ENCODE measurements at regions not wholly inside any gene's neighbourhood (a gene's known extent, or its start where the extent isn't known, plus 50 kb on each side); places are given as distances from the start of the nearest gene placed in this dataset.

DNA sequence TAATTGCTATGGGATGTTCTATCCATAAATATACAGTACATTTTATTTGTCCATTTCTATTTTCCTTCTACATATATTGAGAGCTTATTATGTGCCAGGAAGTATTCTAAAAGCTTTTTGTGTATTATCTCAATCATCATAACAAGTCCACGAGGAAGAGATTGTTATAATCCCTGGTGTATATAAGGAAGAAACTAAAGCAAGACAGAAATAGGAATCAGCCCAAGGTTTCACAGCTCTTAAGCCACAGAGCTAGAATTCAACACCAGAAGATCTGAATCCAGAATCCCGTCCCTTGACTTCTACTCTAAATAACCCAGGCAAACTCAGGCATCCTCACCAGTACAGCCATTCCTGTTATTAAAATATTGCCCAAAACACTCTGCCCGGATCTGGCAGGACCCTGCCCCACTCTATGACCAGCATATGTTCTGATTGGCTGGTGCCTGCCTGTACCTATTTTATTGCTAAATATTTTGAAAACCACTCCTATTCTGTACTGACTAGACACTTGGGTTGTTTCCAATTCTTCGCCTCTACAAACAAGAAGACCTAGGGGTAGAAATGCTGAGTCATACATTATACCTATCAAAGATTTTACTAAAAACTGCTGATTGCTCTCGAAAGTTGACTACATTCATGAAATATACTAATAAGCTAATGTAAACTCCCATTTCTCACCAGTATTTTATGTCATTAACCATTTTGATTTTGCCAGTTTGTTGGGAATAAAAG, 297.4 kb downstream of the ENC1 start:
- DNase-seq (no peak), ATAC-seq (ENCODE audit: poor library complexity) (no peak)
- intact Hi-C loops (cut with DNase I), result no loop called here

- DNase-seq (no peak), ATAC-seq (ENCODE audit: poor library complexity) (no peak)
- intact Hi-C loops (cut with DNase I), result no loop called here
These were observed 298.3 kb downstream of the ENC1 start for GRCh38 chr5:74342182-74342581.

- intact Hi-C loops (cut with DNase I), result no loop called here
- DNase-seq (no peak), ATAC-seq (ENCODE audit: poor library complexity) (no peak)
These were observed 299.3 kb downstream of the ENC1 start for GRCh38 chr5:74341221-74341620.

DNA sequence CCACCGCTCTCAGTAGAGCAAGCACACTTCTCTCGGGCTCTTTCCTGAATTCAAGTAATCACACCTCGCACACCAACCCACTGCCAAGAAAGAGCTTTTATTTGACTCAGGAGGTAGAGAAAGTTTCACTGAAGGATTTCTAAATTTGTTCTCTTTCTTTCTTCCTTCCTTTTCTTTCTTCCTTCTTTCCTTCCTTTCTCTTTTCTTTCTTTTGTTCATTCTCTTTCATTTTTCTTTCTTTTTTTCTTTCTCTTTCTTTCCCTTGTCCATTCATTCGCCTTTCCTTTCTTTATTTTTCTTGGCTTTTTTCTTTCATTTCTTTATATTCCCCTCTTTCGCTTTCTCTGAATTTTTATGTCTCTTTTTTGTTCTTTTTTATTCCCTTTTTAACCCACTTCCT, 300.1 kb downstream of the ENC1 start:
- ATAC-seq (ENCODE audit: poor library complexity), result no peak
- intact Hi-C loops (cut with DNase I), result no loop called here
- no peak for DNase-seq

- intact Hi-C loops (cut with DNase I), result no loop called here
- no peak for DNase-seq
- no peak for ATAC-seq (ENCODE audit: poor library complexity)
These were observed 302.6 kb downstream of the ENC1 start for GRCh38 chr5:74337984-74338310.

DNA sequence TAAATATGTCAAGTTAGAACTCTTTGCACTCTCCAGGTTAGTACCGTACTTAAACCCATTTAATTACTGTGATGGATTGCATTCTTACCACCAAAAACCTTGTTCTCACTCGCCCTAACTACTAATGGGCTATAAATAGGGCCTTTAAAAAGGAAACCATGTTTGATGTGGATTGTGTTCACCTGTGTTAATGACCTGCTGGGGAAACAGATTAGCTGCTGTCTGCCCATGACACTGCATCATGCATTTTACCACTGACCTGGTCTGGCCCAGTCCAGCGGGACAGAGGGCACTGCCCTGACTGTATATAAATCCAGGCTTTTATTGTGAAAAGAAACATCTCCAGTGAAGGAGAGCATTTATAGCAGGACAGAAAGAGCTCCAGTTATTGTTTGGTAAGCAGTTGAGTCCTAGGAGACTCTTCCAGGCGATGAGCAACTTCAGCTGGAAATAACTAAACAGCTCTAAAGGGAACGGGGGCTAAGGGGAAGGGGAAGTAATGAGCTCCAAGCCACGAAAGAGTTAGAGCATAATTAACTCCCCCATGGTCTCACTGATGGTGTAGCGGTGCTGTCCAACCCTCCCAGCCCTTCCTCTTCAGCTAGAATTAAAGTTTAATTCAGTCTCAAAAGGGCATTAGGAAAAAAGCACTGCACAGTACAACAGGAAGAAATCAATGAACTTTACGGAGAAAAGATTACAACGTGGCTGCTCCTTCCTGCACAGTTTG, 303.1 kb downstream of the ENC1 start:
- intact Hi-C loops (cut with DNase I), result no loop called here
- ATAC-seq (ENCODE audit: poor library complexity) (no peak), DNase-seq (no peak)

GRCh38 chr5:74336297-74336696, 304.2 kb downstream of the ENC1 start:
- intact Hi-C loops (cut with DNase I), result no loop called here
- DNase-seq (no peak), ATAC-seq (ENCODE audit: poor library complexity) (no peak)

DNA sequence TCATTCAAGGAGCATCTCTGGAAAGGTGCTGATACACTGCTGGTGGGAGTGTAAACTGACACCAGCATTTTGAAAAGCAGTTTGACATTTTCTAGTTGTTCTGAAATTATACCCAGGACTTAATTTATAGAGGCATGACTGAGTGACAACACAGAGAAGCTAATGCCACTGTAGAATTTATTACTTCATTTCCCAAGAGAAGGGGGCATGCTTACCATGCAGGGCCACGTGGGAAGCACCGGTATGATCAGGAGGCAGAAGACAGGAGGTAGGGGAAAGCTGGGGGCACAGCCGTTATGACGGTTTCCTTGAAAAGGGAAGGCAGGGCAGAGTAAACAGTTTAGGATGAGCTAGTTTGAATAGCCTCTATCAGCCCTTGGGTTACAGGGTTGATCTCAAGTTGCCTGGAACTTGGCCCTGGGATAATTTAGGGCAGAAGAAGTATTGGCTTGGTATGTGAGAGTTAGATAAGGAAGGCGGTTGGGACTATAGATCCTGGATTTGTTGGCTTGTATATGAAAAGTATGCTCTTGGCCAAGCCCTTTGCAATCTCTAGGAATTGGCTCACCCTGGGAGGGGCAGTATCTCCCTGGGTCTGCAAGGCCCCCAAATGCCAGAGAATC, 305.7 kb downstream of the ENC1 start:
- DNase-seq, result no peak
- ATAC-seq (ENCODE audit: poor library complexity), result no peak
- intact Hi-C loops (cut with DNase I), result no loop called here

DNA sequence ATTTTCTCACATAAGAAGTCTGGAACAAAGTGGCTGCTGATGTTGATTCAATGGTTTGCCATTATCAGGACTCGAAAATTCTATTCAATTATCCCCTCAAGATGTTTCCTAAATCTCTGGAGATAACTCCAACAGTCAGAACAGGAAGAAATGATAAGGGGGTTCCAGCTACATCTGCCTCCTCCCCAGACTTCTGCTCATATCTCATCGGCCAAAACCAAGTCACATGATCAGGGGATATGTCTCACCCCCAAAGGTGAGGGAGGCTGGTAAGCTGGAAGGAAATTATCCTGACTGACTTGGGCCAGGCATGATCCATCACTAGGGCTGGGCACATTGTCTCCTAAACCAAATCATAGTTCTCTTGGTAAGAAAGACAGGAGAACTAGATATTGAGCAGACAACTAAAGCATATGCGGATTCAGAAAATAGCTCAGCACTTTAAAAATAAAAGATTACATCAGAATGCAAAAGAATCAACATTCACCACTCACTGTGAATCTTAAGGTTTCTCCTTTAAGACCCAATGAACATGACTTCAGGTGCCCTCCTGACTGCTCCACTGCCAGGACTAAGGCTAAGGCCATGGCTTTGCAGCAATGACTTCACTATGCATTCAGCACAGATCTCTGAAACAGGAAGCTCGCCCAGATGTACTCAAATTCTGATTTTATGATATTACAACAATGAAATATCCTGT, 306.3 kb downstream of the ENC1 start:
- DNase-seq, result no peak
- no peak for ATAC-seq (ENCODE audit: poor library complexity)

DNA sequence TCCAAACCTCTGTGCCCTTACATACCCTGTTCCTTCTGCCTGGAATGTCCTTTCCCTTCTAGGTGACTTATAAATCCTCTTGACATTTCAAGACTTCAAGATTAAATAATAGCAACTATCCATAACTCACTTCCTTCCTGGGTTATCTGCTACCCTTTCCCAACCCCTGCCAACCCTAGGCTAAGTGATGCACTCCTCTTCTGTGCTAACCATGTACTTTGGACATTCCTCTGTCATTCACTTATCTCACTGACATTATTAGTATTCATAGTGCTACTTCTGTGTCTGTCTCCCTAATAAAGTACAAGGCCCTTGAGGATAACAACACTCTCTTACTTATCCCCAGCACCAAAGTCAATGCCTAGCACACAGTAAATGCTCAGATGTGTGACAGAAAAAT, 307.1 kb downstream of the ENC1 start:
- ATAC-seq (ENCODE audit: poor library complexity) (no peak), DNase-seq (no peak)
- intact Hi-C loops (cut with DNase I), result no loop called here

More for the DNA sequence above, 306.3 kb downstream of the ENC1 start:
- intact Hi-C loops (cut with DNase I), result no loop called here

- ATAC-seq (ENCODE audit: poor library complexity) (no peak), DNase-seq (no peak)
- intact Hi-C loops (cut with DNase I), result no loop called here
These were observed 307.8 kb downstream of the ENC1 start for GRCh38 chr5:74332682-74333081.

DNA sequence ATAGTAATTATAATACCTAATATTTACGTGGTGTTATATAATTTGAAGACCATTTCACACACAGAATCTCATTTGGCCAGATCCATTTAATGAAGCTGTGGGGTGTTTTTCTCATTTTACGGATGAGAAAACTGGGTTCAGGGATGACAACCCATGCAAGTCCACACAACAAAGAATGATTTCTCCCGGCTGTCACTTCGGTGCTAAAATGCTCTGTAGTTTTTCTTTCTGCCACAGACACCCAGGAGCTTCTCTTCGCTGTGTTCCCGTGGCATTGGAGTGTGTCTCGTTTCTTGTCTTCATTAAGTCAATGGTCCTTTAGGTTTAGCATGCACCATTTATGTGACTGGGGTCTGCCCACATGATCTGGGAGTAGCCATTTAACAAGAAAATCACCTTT, 308.5 kb downstream of the ENC1 start:
- ATAC-seq (ENCODE audit: poor library complexity) (no peak), DNase-seq (no peak)
- intact Hi-C loops (cut with DNase I), result no loop called here

- DNase-seq (no peak), ATAC-seq (ENCODE audit: poor library complexity) (no peak)
- intact Hi-C loops (cut with DNase I), result no loop called here
These were observed 312.3 kb downstream of the ENC1 start for GRCh38 chr5:74328221-74328630.

- no peak for ATAC-seq (ENCODE audit: poor library complexity)
These were observed 313.2 kb downstream of the ENC1 start for GRCh38 chr5:74327339-74327685.

GRCh38 chr5:74326571-74327338, 313.8 kb downstream of the ENC1 start:
- intact Hi-C loops (cut with DNase I), result no loop called here
- ATAC-seq (ENCODE audit: poor library complexity) (no peak), DNase-seq (no peak)

More at GRCh38 chr5:74327339-74327685, 313.2 kb downstream of the ENC1 start:
- DNase-seq, result no peak
- intact Hi-C loops (cut with DNase I), result no loop called here

GRCh38 chr5:74325866-74326265, 314.7 kb downstream of the ENC1 start:
- ATAC-seq (ENCODE audit: poor library complexity) (no peak), DNase-seq (no peak)
- intact Hi-C loops (cut with DNase I), result no loop called here

DNA sequence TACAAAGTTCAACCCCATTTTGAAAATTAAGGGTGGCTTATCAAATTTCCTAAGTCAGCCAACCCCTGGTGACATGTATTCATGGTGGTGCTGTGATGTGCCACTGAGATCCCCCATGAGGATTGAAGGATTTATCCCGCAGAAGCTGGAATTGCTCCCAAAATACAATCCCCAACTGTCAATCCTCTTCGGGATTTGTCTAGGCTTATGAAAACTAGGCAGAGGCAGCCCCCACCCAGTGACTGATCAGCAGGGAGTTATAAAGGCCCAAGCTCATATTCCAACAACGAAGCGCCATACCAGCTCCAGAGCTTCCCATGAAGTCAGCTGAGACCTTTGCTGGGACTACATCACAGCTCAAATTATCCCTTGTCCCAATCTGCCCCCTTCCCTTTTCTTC, 316.0 kb downstream of the ENC1 start:
- DNase-seq, result no peak
- ATAC-seq (ENCODE audit: poor library complexity), result no peak
- intact Hi-C loops (cut with DNase I), result no loop called here

DNA sequence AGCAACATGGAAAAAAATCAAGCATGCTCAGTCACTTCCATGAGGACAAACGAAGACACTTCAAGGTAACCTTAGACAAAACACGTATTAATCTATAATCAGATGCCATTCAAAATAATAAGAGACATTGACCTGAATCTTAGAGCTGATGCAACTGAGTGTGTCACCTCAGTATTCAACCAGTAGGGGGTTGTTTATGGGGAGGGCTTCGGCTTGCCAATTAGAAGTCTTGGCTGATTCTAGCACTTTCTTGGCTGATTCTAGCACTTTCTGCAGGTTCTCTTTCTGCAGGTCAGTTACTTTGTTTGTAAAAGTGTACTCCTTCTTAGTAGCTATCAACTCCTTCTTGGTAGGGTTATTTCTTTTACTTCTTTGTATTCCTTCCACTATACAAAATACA, 317.6 kb downstream of the ENC1 start:
- DNase-seq, result no peak
- ATAC-seq (ENCODE audit: poor library complexity), result no peak
- intact Hi-C loops (cut with DNase I), result no loop called here

DNA sequence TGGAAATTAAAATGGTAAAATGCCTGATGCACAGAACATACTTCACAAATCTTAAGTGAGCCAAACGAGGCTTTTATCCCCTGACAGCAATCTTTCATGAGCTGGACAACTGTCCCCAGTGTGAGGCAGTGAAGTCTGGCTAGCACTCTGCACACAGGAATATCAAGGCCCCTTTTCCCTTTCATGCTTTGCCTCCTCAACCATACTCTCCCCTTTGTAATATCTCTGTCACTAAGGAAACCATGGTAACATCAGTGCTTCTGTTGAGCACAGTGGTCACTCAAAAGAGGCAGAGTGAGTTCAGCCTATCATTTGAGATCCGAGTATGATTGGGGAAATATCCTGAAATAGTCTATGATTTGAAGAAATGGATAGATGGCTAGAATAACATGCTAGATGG, 318.3 kb downstream of the ENC1 start:
- intact Hi-C loops (cut with DNase I), result no loop called here
- ATAC-seq (ENCODE audit: poor library complexity), result no peak
- DNase-seq, result no peak
